Activated CD8-positive, alpha-beta memory T cell treated with anti-CD3 and anti-CD28 coated beads for 36 hours (primary cell): ENCODE measurements at regions not wholly inside any gene's neighbourhood (a gene's known extent, or its start where the extent isn't known, plus 50 kb on each side); places are given as distances from the start of the nearest gene placed in this dataset.

Experiments
- CTCF ChIA-PET: fragments of 350-600 bp; sonication (Branson Sonifier 250); formaldehyde crosslinking; loops from one replicate; lab custom pipeline; 2021; ENCODE audit warnings: antibody characterized with exemption; lab: Charles Lee
- POLR2A ChIA-PET: fragments of 350-600 bp; sonication (Branson Sonifier 250); formaldehyde crosslinking; loops from one replicate; lab custom pipeline; 2021; ENCODE audit warnings: antibody characterized with exemption; lab: Charles Lee

DNA sequence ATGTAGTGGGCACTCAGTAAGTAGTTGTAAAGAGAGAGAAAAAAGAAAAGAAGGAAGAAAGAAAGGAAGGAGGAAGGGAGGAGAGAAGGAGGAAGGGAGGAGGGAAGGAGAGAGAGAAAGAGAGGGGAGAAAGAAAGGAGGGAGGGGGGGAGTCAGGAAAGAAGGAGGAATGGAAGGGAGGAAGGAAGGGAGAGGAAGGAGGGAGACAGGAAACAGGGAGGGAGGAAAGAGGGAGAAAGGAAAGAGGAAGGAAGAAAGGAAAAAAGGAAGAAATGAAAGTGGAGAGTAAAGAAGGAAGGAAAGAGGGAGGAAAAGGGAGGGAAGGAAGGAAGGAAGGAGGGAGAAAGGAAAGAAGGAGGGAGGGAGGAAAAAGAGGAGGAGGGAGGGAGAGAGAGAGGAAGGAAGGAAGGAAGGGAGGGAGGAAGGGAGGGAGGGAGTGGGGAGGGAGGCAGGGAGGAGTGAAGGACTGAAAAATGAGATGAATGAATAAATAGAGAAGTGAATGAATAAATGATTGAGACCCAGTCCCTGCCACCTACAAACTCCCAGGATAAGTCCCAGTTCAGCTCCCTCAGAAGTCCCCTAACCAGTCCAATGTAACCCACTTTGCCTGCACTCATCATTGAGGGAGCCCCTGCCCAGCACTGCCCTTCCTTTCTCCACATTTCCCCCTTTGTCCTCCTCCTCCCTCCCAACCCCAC, 739.0 kb upstream of the TBX3 start:
- CTCF ChIA-PET, result no interaction called here
- POLR2A ChIA-PET, result no interaction called here

DNA sequence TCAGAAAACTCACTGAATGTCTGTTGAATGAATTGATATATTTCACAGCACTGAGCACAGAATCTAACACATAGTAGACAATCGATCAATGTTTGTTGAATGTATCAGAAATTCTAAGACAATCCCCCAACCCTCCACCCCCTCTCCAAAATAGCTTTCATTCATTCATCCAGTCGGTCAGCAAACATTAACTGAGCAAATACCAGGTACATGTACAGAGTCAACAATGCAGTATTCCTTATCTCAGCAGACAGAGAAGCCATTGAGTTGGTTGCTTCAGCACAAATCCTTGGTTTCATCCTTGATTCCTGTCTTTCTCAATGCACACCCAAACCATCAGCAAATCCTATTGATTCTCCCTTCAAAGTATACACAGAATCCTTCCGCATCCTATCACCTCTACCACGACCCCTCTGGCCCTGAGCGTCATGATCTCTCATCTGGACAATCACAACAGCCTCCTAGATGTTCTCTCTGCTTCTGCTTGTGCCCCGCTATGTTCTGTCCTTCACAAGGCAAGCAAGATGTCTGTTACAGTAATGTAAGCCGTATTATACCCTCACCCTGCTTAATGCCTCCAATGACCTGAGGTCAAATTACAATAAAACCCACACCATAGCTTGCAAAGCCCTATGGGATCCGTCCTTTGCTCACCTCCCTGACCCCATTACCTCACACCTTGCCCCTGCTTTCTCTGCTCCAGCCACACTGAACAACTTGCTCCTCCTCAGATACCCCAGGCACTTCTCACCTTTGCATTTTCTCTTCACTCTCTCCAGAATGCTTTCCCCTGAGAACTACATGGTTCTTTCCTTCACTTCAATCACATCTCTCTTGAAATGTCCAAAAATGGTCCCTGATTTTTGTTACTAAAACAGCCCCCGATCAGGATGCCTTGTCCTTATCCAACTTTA, 738.1 kb upstream of the TBX3 start:
- ChIA-PET CTCF (no interaction called here), POLR2A (no interaction called here)

DNA sequence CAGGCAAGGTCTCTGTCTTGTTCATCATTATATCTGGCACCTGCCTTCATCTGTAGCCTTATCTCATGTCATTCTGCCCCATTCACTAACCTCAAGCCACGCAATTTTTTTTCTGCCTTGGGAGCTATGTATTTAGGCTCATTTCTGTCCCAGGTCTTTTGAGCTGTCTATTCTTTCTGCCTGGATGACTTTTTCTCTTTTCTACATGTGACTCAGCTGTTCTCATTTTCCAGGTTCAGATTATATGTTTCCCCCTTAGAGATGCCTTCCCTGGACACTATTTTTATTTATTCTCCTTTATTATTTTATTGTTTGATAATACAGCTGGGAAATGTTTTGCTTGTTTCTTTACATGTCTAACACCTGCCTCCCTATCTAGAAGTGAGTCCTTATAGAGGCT, 737.4 kb upstream of the TBX3 start:
- ChIA-PET CTCF (no interaction called here), POLR2A (no interaction called here)

DNA sequence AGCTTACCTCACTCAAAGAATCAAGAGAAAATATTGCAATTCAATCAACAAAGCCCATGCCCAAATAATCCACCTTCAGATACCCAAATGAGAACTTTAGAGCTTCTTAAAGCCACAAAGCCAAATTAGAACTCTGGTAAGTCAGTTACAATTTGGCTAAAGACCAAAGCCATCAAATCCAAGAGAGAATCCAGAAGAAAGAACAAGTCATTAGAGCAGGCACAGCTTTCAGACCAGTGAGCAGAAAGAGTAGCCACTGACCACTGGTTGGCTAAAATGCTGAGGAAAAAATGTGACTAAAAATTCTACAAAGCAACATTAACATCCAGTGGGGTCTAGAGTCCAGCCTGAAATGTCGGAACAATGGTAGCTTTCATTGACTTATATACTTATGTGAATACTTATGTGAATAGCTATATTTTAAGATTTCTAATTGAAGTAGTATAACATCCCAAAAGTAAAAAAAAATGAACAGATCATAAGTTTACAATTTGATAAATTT, 735.2 kb upstream of the TBX3 start:
- ChIA-PET CTCF (no interaction called here), POLR2A (no interaction called here)

GRCh38 chr12:115417610-115418009, 733.6 kb upstream of the TBX3 start:
- CTCF ChIA-PET, result interaction anchor here (0.6 kb wide), 1 partner anchor 1012 kb away, joined by 3 read pairs; no protein-coding TSS in a partner anchor
- POLR2A ChIA-PET, result no interaction called here

DNA sequence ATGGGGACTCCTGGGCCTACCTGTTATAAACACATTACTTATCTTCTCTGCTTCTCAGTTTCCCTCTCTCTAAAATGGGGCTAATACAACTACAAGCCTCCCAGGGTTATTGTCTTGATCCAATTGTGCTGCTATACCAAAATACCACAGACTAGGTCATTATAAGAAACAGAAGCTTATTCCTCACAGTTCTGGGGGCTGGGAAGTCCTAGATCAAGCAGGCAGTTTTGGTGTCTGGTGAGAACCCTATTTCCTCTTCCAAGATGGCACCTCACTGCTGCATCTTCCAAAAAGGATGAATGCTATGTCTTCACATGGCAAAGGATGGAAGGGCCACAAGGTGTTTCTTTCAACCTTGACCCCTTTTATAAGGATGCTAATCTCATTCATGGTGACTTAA, 732.9 kb upstream of the TBX3 start:
- CTCF ChIA-PET, result no interaction called here
- POLR2A ChIA-PET, result no interaction called here

- ChIA-PET CTCF (no interaction called here), POLR2A (no interaction called here)
These were observed 729.7 kb upstream of the TBX3 start for GRCh38 chr12:115413626-115414025.

- POLR2A ChIA-PET, result no interaction called here
These were observed 728.9 kb upstream of the TBX3 start for GRCh38 chr12:115412831-115413230.

GRCh38 chr12:115411121-115411520, 727.1 kb upstream of the TBX3 start:
- ChIA-PET POLR2A (no interaction called here), CTCF (no interaction called here)

More at GRCh38 chr12:115412831-115413230, 728.9 kb upstream of the TBX3 start:
- CTCF ChIA-PET, result no interaction called here

- CTCF ChIA-PET, result interaction anchor here (0.7 kb wide), 1 partner anchor 1670 kb away, joined by 4 read pairs; no protein-coding TSS in a partner anchor
These were observed 724.7 kb upstream of the TBX3 start for GRCh38 chr12:115408642-115409041.

DNA sequence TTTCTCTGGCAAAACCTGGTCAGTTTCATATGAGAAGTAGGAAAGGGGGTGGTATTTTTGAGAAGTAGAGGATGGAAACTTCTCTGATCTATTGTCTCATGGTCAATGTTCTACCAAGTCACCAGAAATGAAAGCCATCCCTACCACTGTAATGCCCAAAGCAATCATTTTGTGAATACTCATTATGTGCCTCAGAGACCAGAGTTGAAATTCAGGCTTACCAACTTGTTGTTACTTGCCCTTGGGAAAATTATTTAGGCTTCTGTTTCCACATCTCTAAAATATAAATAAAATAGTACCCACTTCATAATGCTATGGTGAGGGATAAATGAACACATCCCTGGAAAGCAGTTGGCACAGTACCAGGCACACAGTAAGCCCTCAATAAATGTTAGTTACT, 723.7 kb upstream of the TBX3 start:
- POLR2A ChIA-PET, result no interaction called here

More at GRCh38 chr12:115408642-115409041, 724.7 kb upstream of the TBX3 start:
- POLR2A ChIA-PET, result no interaction called here

GRCh38 chr12:115407036-115407435, 723.1 kb upstream of the TBX3 start:
- CTCF ChIA-PET, result no interaction called here
- POLR2A ChIA-PET, result no interaction called here

More for the DNA sequence above, 723.7 kb upstream of the TBX3 start:
- CTCF ChIA-PET, result no interaction called here

GRCh38 chr12:115405471-115405860, 721.5 kb upstream of the TBX3 start:
- ChIA-PET POLR2A (no interaction called here), CTCF (no interaction called here)

GRCh38 chr12:115404761-115405470, 720.9 kb upstream of the TBX3 start:
- ChIA-PET POLR2A (no interaction called here), CTCF (no interaction called here)

GRCh38 chr12:115403689-115404088, 719.7 kb upstream of the TBX3 start:
- CTCF ChIA-PET, result no interaction called here
- POLR2A ChIA-PET, result no interaction called here

GRCh38 chr12:115403253-115403652, 719.3 kb upstream of the TBX3 start:
- POLR2A ChIA-PET, result no interaction called here
- CTCF ChIA-PET, result no interaction called here

GRCh38 chr12:115402443-115403180, 718.6 kb upstream of the TBX3 start:
- CTCF ChIA-PET, result no interaction called here
- POLR2A ChIA-PET, result no interaction called here

GRCh38 chr12:115401761-115402160, 717.8 kb upstream of the TBX3 start:
- ChIA-PET CTCF (no interaction called here), POLR2A (no interaction called here)

GRCh38 chr12:115400011-115400410, 716.0 kb upstream of the TBX3 start:
- ChIA-PET POLR2A (no interaction called here), CTCF (no interaction called here)
